Thyroid gland (tissue), 4 donors: ENCODE measurements at regions not wholly inside any gene's neighbourhood (a gene's known extent, or its start where the extent isn't known, plus 50 kb on each side); places are given as distances from the start of the nearest gene placed in this dataset.

Experiments used
- DNase-seq, 2 donors: peaks; one replicate each; pipeline ENCODE4 v3.0.0-alpha.2; 2019
- H3K27ac ChIP-seq, 3 donors: fragments of 200-600 bp; sonication (generic); 1 replicate in 2 of 3; 2 replicates in 1 of 3; pipeline ENCODE4 v1.5.1; 2016 to 2019; ENCODE audit warnings: mild to moderate bottlenecking in 1 of 3, moderate library complexity in 1 of 3
- H3K27me3 ChIP-seq: fragments of 200-600 bp; sonication (generic); one replicate; pipeline ENCODE4 v1.5.1; 2019
- H3K36me3 ChIP-seq, 2 donors: fragments of 200-600 bp; sonication (generic); one replicate each; pipeline ENCODE4 v1.5.1; 2016 to 2019
- H3K4me1 ChIP-seq, 2 donors: fragments of 200-600 bp; sonication (generic); one replicate each; pipeline ENCODE4 v1.5.1; 2017 to 2019
- H3K4me3 ChIP-seq, 3 donors: fragments of 200-600 bp; sonication (generic); replicated peaks in 1 of 3; 1 replicate in 2 of 3; 2 replicates in 1 of 3; pipeline ENCODE4 v1.5.1; 2016; ENCODE audit warnings: mild to moderate bottlenecking in 1 of 3
- H3K9me3 ChIP-seq: fragments of 200-600 bp; sonication (generic); one replicate; pipeline ENCODE4 v1.5.1; 2017
- POLR2A ChIP-seq, 2 donors: fragments of 450-650 bp; IDR thresholded peaks; one replicate each; pipeline ENCODE4 v1.6.1; 2017; ENCODE audit warnings: antibody characterized with exemption in 2 of 2, mild to moderate bottlenecking in 2 of 2, moderate library complexity in 1 of 2
- WGBS, 2 donors: methylation state at CpG; one replicate each; pipeline ENCODE4 v1.1.5; 2017; 5-methylcytosine and 5-hydroxymethylcytosine counted together
- intact Hi-C: fragments of 100-400 bp; cut with DNase I; formaldehyde crosslinking; loops from one replicate; pipeline ENCODE4 v1.15.1; 2023
- TF ChIP-seq, protein P1 (sequence below), 6 experiments: fragments of 200-600 bp in 3 of 6; fragments of 450-650 bp in 3 of 6; sonication (generic) in 3 of 6; IDR thresholded peaks; one replicate each; pipeline ENCODE4 v1.5.1; 2016 to 2019; ENCODE audit warnings: antibody characterized with exemption in 6 of 6, mild to moderate bottlenecking in 2 of 6, inconsistent platforms in 1 of 6, moderate library complexity in 1 of 6

GRCh38 chr7:41573862-41574261 lies 129.0 kb downstream of the INHBA start:
- Histone ChIP-seq H3K9me3 (no peaks in the 10 kb centered on the region), H3K36me3 (no peaks in the 10 kb centered on the region), H3K27me3 (no peaks in the 10 kb centered on the region), H3K4me1 (no peaks in the 10 kb centered on the region), H3K27ac (no peak overlapping the region), H3K4me3 (no peak overlapping the region)
- WGBS, 2 donors = 86 to 88% methylated on average over 1 of the region's 1 CpG
- DNase-seq = no peak
- TF ChIP-seq, protein P1, sequence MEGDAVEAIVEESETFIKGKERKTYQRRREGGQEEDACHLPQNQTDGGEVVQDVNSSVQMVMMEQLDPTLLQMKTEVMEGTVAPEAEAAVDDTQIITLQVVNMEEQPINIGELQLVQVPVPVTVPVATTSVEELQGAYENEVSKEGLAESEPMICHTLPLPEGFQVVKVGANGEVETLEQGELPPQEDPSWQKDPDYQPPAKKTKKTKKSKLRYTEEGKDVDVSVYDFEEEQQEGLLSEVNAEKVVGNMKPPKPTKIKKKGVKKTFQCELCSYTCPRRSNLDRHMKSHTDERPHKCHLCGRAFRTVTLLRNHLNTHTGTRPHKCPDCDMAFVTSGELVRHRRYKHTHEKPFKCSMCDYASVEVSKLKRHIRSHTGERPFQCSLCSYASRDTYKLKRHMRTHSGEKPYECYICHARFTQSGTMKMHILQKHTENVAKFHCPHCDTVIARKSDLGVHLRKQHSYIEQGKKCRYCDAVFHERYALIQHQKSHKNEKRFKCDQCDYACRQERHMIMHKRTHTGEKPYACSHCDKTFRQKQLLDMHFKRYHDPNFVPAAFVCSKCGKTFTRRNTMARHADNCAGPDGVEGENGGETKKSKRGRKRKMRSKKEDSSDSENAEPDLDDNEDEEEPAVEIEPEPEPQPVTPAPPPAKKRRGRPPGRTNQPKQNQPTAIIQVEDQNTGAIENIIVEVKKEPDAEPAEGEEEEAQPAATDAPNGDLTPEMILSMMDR (IDR thresholded peaks at IDR 0.05) = no peak
- TF ChIP-seq POLR2A (IDR thresholded peaks at IDR 0.05) = no peak
- intact Hi-C loops = no loop called here

- Histone ChIP-seq H3K4me3 (no peak overlapping the region), H3K36me3 (no peaks in the 10 kb centered on the region), H3K27ac (no peak overlapping the region), H3K4me1 (no peaks in the 10 kb centered on the region), H3K27me3 (no peaks in the 10 kb centered on the region), H3K9me3 (no peaks in the 10 kb centered on the region)
- DNase-seq = no peak
- 93 to 94% methylated on average over 2 of the region's 2 CpGs for WGBS, 2 donors
- intact Hi-C loops = no loop called here
- TF ChIP-seq, protein P1 (IDR thresholded peaks at IDR 0.05) = no peak
- TF ChIP-seq POLR2A (IDR thresholded peaks at IDR 0.05) = no peak
Measured at GRCh38 chr7:41573443-41573842, 129.4 kb downstream of the INHBA start.

DNA sequence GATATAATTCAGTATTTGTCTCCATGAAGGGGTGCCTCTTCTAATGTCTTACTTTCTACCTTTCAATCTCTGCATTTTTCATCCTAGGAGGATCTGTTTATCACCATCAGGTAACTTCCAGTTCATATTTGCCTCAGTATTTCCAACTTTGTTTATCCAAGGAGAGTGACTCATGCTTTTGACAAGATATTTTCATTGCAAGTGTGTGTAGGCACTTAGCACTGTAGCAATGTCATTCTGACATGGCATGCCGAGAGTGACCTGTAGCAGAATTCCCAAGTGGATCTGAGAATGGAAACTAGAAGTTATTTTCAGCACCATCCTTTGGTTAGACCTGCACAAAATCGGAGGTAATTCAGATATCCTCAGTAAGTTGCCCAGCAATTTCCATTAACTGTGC lies 129.9 kb downstream of the INHBA start:
- intact Hi-C loops = no loop called here
- H3K36me3 ChIP-seq = no peaks in the 10 kb centered on the region
- no peaks in the 10 kb centered on the region for H3K27me3 ChIP-seq
- H3K4me1 ChIP-seq = no peaks in the 10 kb centered on the region
- H3K27ac ChIP-seq = no peak overlapping the region
- no peaks in the 10 kb centered on the region for H3K9me3 ChIP-seq
- H3K4me3 ChIP-seq = no peak overlapping the region
- 83 to 86% methylated on average over 2 of the region's 2 CpGs for WGBS, 2 donors
- no peak for DNase-seq
- TF ChIP-seq, protein P1 (IDR thresholded peaks at IDR 0.05) = no peak
- no peak for TF ChIP-seq POLR2A (IDR thresholded peaks at IDR 0.05)

GRCh38 chr7:41571573-41571972 lies 131.3 kb downstream of the INHBA start:
- Histone ChIP-seq H3K4me1 (no peaks in the 10 kb centered on the region), H3K27me3 (no peaks in the 10 kb centered on the region), H3K4me3 (no peak overlapping the region), H3K9me3 (no peaks in the 10 kb centered on the region), H3K27ac (no peak overlapping the region), H3K36me3 (no peaks in the 10 kb centered on the region)
- DNase-seq = no peak
- intact Hi-C loops = no loop called here
- TF ChIP-seq, protein P1 (IDR thresholded peaks at IDR 0.05) = no peak
- TF ChIP-seq POLR2A (IDR thresholded peaks at IDR 0.05) = no peak
- 89 to 90% methylated on average over 5 of the region's 5 CpGs for WGBS, 2 donors

- 88 to 93% methylated on average over 1 of the region's 1 CpG for WGBS, 2 donors
- H3K4me1 ChIP-seq = no peaks in the 10 kb centered on the region
- no peak overlapping the region for H3K27ac ChIP-seq
- H3K4me3 ChIP-seq = no peak overlapping the region
- H3K9me3 ChIP-seq = no peaks in the 10 kb centered on the region
- intact Hi-C loops = no loop called here
- H3K27me3 ChIP-seq = no peaks in the 10 kb centered on the region
- H3K36me3 ChIP-seq = no peaks in the 10 kb centered on the region
- TF ChIP-seq, protein P1 (IDR thresholded peaks at IDR 0.05) = no peak
- no peak for TF ChIP-seq POLR2A (IDR thresholded peaks at IDR 0.05)
- no peak for DNase-seq
Measured at GRCh38 chr7:41570766-41571165, 132.1 kb downstream of the INHBA start.
